HG03342 (cell line): ENCODE measurements at regions not wholly inside any gene's neighbourhood (a gene's known extent, or its start where the extent isn't known, plus 50 kb on each side); places are given as distances from the start of the nearest gene placed in this dataset.

ENCODE experiments used
- ATAC-seq: cut with Tn5 transposase; IDR thresholded peaks from one replicate; pipeline ENCODE4 v1.9.1; 2021; ENCODE audit warnings: mild to moderate bottlenecking, moderate library complexity; ENCODE audit not compliant: unreplicated experiment

DNA sequence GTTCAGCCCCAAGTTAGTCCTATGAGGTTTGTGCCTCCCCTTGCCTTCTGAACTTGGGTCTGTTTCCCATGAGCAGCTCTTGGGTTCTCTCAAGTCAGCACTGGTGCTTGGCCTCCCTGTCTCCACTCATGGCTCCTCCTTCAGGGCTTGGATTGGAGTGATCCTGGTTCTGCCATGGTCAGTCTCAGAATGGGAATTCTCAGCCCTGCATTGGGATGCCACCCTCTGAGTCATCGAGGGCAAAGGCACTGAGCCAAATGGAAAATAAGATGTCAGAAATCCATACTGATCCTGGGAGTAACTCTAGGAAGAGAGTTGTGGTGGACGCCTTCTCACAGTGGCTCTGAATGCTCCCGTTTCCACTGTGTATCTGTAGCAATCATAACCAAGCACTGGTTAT, 233.4 kb upstream of the HABP2 start:
- ATAC-seq: no peak

DNA sequence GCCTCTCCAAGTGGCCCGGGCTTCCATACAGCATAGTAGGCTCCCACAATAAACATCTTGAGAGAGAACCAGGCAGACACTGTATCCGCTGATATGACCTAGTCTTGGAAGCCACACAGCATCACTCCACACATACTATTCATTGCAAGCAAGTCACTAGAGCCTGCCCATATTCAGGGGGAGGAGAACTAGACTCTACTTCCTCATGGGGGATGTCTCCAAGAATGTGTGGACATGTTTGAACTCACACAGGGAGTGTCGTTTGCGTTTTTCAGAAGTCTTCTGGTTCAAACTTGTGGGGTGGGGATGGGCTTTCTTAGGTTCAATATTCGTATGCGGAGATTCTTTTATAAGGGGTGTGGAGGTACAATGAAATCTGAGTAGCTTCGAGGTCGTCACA, 232.6 kb upstream of the HABP2 start:
- ATAC-seq: no peak

DNA sequence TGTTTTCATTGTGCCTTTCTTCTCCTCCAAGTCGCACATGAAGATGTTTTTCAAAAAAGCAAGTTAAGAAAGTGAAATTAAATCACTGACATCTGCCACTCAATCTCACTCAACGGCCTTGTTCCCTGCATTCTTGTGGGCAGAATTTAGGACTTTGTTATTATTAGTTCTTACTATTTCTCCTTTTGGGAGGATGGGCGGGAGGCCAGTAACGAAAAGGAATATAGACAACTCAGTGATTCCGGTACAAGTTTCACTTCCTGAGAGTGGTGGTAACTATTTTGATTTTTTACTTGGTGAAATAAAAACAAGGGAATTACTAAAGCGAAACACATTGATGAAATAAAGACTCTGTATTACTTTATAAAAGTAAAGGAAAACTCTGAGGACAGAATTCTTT, 231.9 kb upstream of the HABP2 start:
- no peak for ATAC-seq

DNA sequence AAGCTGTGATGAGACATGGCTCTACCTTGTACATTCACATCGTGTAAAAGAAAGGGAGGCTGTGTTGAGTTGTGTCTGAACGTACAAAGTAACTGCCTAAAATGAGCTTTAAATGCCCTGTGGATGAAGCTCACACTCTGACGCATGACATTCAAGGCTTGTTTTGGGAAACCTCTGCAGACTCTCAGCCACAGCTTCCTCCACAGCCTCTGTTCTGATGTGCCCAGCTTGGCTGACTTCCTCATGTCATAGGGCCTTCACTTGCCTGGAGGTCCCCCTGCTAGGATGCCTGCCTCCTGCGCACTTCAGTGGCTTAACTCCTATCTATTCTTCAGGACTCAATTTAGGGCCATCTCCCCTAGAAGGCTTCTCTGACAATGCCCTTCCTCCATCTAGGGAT, 230.0 kb upstream of the HABP2 start:
- no peak for ATAC-seq

DNA sequence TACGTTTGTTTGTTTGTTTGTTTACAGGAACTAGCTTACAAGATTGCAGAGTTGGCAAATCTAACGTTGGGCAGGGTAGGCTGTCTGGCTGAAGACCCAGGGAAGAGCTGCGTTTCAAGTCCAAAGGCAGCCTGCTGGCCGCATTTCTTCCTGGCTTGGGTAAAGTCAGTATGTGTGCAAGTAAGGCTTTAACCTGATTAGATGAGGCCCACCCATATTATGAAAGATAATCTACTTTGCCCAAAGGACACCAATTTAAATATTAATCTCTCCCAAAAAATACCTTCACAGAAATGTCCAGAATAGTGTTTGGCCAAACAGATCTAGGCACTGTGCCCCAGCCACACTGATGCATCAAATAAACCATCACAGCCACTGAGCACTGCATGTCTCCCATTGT, 228.9 kb upstream of the HABP2 start:
- no peak for ATAC-seq

DNA sequence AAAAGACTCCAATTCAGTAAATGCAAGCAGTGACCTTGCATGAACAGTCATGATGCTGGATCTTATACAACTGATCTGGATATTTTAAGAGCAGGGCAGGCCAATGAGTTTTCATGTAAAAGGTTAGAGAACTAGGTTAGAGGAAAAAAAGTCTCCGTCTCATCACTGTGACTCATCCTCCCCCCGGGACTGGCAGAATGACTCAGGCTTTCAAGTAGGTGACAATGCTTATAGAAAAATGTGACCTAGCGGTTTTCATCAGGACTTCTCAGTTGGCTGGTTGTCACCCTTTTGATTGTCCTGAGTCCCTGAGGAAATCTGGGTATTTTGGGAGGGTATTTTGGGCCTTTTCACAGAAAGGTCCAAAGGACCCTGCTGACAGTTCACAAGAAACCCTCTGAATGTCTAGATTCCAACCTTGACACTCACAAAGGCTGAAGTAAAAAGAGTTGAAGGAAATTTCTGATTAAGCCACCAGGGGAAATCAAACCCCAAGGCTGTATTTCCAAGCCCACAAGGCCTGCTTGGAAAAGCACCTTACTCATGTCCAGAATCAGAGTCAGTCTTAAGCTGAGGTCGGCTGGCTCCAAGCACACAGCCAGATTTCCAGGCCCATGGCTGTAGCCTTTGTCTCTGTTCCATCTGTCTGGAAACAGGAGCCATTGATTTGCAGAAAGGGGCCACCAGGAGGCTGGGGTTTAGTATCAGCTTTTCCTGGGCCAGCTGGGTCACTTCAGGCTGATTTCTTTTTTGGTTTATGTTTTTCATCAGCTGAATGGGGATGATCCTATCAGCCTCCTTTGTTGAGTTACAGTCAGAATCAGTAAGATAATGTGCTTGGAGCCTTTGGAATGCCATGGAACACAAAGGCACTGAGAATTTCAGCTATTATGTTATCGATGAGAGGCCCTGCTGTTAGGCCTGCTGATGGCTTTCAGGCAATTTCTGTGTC, 226.4 kb upstream of the HABP2 start:
- ATAC-seq: peak; percentile 94

DNA sequence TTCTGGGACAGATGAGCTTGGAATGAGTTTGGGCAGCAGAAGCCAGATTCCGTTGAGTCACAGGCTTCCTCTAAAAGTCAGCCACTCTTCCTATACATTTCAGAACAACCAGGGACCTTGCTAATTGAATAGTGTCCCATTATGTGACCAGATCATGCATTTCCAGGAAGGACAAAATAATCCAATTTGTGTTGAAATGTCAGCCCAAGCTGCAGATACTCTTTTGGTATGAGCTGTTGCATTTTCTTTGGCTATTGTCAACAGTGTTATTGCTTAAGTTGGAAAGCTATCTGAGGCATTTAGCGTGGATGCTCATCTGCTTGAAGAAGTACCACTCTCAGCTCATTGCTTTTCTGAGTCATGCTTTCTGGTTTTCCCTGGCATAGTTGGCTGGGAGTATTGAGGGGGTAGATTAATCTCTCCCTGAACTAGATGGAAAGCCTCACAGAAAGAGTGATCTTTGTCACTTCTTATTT, 223.7 kb upstream of the HABP2 start:
- no peak for ATAC-seq

DNA sequence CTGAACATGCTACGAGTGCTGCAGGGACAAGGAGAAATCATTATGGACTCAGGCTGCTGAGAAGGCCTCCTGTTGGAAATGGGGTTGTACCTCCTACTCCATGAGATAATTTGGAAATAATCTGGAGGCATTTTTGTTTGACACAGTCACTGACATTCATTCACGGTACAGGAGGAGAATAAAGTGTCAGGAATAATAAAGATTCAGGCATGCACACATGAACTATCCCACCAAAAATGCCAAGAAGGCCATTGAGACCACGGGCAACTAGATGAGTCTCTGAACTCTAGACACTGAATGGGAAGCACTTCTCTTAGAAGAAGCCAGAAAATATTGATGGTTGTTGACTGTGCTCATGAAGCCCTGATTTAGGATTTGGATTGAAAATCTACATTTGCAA, 220.9 kb upstream of the HABP2 start:
- ATAC-seq: no peak

DNA sequence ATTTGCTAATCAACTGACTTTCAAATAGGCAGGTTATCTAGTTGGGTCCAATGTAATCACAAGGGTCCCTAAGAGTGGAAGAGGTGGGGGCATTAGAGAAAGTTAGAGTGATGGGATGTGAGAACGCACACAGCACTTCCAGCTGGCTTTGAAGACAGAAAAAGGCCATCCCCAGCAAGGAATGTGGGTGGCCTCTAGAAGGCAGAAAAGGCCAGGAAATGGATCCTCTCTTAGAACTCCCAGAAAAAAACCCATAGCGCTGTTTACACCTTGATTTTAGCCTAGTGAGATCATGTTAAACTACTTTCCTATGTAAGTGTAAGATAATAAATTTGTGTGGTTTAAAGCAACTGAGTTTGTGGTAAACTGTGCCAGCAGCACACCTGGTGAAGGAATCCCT, 219.5 kb upstream of the HABP2 start:
- no peak for ATAC-seq

DNA sequence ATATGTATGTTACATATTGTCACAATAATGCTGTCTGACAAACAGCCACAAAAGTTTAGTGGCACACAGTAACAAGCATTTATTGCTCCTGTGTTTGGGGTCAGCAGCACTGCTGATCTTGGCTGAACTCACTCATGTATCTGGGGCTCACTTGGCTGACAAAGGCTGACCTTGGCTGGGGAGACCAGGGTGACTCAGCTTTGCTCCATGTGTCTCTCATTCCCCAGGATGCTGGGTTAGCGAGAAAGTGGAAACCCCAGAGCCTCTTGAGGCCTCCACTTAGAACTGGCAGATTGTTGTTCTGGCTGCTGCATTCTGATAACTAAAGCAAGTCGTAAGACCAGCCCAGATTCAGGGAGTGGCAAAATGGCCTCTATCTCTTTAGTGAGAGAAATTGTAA, 217.3 kb upstream of the HABP2 start:
- no peak for ATAC-seq

DNA sequence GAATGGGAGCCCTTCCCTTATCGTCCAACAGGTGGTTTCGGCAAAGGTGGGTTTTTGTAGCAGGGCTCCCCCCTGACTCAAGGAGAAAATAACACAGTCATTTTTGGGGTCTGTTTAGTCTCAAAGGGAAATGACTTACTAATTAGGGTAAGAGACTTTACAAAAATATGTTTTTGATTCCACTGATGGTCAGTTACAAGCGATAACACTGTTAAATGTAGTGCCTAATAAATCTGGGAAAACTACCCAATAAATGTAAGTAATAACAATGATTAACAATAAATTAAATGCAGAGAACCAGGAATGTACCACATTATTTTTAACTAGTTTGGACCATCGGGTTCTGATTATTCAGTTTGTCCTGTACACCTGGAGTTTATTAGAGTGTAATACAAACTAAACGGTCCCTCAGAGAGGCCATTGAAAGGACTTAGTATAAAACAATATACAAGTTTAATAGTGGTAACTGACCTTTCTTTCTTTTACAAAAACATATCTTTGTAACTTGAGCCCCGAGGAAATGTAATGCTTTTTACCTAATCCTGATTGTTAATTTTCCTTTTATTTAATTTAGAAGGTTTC, 216.2 kb upstream of the HABP2 start:
- ATAC-seq: no peak

DNA sequence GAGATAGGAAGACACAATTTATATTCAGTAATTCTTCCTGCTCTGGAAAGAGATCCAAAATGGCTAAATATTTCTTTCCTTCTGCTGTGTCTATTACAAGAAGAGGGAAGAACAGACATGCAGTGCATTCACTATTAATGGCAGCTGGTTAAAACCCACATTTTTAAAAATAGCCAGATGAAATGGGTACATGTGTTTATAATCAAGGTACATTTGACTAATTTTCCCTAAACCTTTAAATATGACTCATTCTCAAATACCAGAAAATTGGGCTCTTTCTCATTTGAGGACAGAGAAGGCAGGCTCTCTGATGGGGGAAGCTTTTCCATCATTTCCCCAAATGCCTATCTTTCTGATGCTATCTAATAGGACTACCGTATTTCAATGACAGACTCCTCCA, 215.7 kb upstream of the HABP2 start:
- ATAC-seq: no peak

DNA sequence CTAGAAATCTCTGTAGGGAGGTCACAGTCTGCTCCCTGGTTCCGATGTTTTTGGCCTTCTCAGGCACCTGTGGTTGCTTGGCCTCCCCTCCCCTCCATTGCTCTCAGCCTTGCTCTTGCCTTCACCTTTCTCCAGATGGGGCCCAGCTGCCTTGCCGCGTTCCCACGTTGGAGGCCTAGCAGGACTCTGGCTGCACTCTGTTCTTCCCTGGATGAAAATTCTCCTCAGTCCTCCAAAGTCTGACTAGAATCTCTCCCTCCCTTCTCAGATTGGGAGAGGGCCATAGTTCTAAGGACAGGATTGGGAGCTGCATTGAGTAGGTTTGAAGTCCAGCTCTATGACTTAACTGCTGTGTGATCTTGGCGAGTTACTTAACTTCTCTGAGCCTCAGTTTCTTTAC, 213.7 kb upstream of the HABP2 start:
- ATAC-seq: no peak

DNA sequence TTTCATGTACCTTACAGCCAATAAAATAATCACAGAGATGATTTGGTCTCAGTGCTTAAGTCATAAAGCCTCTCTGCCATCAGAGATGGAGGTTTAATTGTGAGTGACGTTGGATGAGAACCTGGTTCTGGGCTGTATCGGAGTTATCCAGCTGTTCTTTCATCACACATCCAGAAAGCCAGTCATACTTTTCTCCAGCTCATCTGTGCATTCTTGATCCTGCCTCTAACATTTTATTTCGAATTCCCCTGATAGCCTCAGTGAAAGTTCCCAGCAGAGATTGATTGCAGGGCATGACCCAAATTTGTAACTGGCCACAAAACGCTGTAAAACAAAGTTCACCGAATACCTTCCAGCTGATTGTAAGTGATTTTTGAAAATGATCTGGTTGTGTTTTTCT, 212.6 kb upstream of the HABP2 start:
- ATAC-seq: no peak

DNA sequence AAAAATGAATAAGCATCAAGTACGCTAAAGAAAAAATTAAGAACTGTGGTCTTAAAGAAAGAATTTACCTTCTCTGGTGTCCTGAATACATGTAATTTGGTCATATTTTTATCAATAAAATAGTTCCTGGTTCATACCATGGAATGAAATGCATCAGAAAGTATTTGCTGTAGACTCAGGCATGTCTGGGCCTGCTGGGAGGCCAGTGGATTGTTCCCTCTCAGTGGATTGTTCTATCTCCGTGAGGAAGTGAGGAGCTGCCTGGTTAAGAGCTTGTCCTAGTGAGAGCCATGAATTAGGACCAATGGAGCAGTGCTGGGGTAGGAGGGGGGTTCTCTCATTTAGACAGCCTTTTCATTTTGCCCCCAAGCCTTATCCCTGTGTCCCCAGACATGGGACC, 211.7 kb upstream of the HABP2 start:
- no peak for ATAC-seq

DNA sequence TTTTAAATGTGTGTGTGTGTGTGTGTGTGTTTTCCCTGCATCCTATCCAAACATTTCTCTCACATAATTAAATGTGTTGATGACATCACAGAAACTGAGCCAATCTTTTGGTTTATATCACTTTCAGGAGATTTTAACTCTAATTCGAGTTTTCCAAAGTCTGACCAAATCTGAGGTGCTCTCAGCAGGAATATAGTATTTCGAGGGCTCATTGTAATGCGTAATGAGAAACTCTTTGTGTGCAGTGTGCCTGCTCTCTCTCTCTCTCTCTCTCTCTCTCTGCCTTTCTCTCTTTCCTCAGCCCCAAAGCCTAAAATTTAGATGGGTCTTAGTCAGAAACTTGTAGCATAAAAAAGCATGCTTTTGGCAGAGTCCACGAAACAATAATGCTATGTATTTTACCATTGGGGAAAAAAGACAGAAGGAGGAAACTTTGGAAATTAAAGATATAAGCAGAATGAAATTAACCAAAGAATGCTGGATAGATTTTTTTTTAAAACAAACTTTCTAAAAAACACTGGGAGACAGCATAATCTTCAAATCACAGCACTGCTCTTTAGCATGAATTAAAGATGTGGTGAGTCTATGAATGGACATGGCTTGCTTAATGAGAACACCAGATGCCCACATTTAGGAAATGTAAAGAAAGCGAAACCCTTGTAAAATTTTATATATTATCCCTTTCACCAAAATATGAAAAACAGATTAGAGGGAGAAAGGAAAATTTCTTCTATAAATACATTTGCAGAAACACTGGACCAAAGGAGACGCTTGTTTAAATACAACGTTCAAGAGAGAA, 206.8 kb upstream of the HABP2 start:
- ATAC-seq: no peak

DNA sequence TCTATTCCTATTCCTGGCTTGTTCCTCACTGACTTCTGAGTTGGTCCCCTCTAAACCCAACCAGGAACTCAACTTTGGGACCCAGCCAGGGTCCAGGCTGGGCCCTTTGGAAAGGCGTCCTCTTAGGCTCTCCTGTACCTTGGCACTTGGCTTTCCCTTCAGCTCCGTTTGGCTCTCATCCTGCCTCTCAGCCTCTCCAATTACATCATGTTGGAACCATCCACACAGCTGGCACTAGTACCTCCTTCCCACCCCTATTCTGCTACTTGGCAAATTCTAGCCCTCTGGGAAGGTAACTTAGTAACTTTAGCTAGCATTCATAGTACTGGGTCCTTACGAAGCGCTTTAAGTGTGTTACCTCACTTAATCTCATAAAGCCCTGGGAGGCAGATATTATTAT, 205.3 kb upstream of the HABP2 start:
- no peak for ATAC-seq

DNA sequence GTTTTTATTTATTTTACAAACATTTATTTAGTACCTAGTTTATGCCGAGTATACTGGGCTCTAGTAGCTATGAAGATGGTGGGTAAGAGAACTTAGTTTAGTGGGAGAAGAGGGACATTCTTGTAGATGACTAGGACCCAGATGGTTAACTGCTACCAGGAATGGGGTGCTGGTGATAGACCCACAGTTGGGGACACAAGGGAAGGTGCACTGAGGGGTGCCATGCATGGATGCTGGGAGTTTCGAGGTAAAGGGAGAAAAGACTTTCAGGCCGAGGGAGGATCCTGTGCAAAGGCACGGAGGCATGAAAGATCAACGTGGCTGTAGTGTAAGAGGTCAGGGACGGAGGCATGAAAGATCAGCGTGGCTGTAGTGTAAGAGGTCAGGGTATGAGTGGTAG, 204.2 kb upstream of the HABP2 start:
- no peak for ATAC-seq

DNA sequence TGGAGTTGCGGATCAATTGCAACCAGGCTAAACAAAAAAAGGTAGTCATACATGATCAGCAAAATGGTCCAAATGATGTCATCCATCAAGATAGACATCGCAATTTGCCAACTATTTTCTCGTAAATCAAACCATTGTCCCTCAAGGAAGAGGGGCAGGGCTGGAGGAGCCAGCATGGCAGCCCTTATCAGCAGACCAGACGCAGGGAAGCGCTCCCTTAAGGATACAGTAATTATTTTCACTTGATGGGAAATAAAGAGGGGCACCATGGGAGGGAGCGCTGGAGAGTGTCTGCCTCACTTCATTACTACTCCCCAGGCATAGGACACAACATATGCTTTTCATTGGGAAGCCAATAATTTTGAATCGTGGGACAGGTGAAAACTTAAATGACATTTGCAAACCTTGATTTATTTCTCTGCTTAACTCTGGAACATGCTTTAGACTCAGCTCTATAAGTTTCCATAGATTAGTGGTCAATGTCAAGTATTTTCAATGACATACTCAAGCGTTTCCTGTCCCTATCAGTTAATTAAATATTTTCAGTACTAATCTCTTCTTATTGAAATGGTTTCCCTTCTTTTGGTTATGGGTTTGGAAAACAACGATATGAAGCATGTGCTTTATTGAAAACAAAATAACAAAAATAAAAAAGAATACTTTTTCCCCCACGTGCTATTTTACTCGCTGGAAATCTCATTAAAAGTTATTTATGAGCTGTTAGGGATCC, 202.4 kb upstream of the HABP2 start:
- ATAC-seq: no peak

DNA sequence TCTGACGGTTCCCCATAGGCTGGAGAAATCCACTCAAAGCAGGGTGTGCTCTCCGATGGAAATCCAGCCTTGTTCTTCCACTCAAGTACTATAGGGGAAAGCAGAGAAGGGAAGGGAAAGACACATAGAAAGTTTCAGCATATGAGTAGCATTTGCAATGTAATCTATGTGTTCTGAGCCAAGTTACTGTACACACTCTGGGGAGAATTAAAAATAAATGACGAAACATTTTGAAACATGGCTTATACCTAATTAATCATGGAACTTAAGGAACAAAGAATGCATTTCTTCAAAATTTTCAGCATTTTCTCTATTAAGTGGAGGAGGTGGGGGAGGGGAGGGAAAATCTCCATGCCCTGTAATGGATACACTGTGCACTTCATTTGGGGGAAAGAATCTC, 198.1 kb upstream of the HABP2 start:
- no peak for ATAC-seq
